OCI-LY7 (cell line): ENCODE measurements at regions not wholly inside any gene's neighbourhood (a gene's known extent, or its start where the extent isn't known, plus 50 kb on each side); places are given as distances from the start of the nearest gene placed in this dataset.

Experiments
- BruUV-seq: library from RNA; stranded (reverse); fragments of 400-500 nt; replicated peaks from 2 replicates; lab custom pipeline; 2021; lab: Mats Ljungman, UMichigan
- CTCF ChIA-PET: fragments of 300-600 bp; sonication (Branson Sonifier 250); formaldehyde crosslinking; loops from one replicate; lab custom pipeline; 2022; ENCODE audit warnings: antibody characterized with exemption; ENCODE audit not compliant: unreplicated experiment; lab: Charles Lee
- POLR2A ChIA-PET: fragments of 300-600 bp; sonication (Branson Sonifier 250); formaldehyde crosslinking; loops from one replicate; lab custom pipeline; 2022; ENCODE audit warnings: antibody characterized with exemption; lab: Charles Lee
- DNase-seq: peaks from one replicate; pipeline ENCODE4 v3.0.0-alpha.2; 2015; ENCODE audit warnings: low spot score
- H2AFZ ChIP-seq: fragments of 200-600 bp; sonication (generic), shearing (Covaris generic); 2 replicates; pipeline ENCODE4 v1.6.1; 2014; ENCODE audit warnings: mild to moderate bottlenecking, antibody characterized with exemption, low read length, moderate library complexity
- H3K27ac ChIP-seq: fragments of 200-600 bp; sonication (generic); 2 replicates; pipeline ENCODE4 v1.5.1; 2014; ENCODE audit warnings: mixed run types, low read depth, mild to moderate bottlenecking, moderate library complexity, low read length, inconsistent platforms; ENCODE audit not compliant: poor library complexity, severe bottlenecking
- H3K36me3 ChIP-seq: fragments of 200-600 bp; sonication (generic); 2 replicates; pipeline ENCODE4 v1.6.1; 2014; ENCODE audit warnings: mild to moderate bottlenecking, antibody characterized with exemption, low read length, moderate library complexity, mixed read lengths; ENCODE audit not compliant: insufficient read depth
- H3K4me1 ChIP-seq: fragments of 200-600 bp; sonication (generic); 2 replicates; pipeline ENCODE4 v1.5.1; 2014; ENCODE audit warnings: mild to moderate bottlenecking, low read length; ENCODE audit not compliant: insufficient read depth, poor library complexity, severe bottlenecking
- H3K4me2 ChIP-seq: fragments of 200-600 bp; sonication (generic); 2 replicates; pipeline ENCODE4 v1.6.1; 2014; ENCODE audit warnings: mild to moderate bottlenecking, low read length
- H3K4me3 ChIP-seq: fragments of 200-600 bp; sonication (generic); 2 replicates; pipeline ENCODE4 v1.5.1; 2014; ENCODE audit warnings: mild to moderate bottlenecking, low read depth, low read length; ENCODE audit not compliant: poor library complexity, severe bottlenecking
- H3K79me2 ChIP-seq: fragments of 200-600 bp; sonication (generic); 2 replicates; pipeline ENCODE4 v1.6.1; 2016; ENCODE audit warnings: low read depth, mild to moderate bottlenecking, low read length, moderate library complexity, mixed read lengths; ENCODE audit not compliant: insufficient read depth
- H3K9me2 ChIP-seq: fragments of 200-600 bp; sonication (generic); 2 replicates; pipeline ENCODE4 v1.6.1; 2016; ENCODE audit warnings: mild to moderate bottlenecking, low read length, mixed read lengths; ENCODE audit not compliant: insufficient read depth
- H3K9me3 ChIP-seq: fragments of 200-600 bp; sonication (generic); 2 replicates; pipeline ENCODE4 v1.6.1; 2014; ENCODE audit warnings: mild to moderate bottlenecking, mixed run types, low read length, mixed read lengths
- H4K20me1 ChIP-seq: fragments of 200-600 bp; sonication (generic); 2 replicates; pipeline ENCODE4 v1.6.1; 2014; ENCODE audit warnings: mild to moderate bottlenecking, antibody characterized with exemption, low read length, moderate library complexity, mixed read lengths; ENCODE audit not compliant: insufficient read depth
- CTCF ChIP-seq: fragments of 200-600 bp; sonication (generic); conservative IDR thresholded peaks from 2 replicates; pipeline ENCODE4 v1.5.1; 2014; ENCODE audit warnings: mild to moderate bottlenecking, antibody characterized with exemption, low read length, moderate library complexity, mixed read lengths
- EZH2phosphoT487 ChIP-seq: fragments of 200-600 bp; sonication (generic); IDR thresholded peaks from 2 replicates; pipeline ENCODE4 v1.6.1; 2018; ENCODE audit warnings: low read depth, borderline replicate concordance, mild to moderate bottlenecking, mixed run types, antibody characterized with exemption, low read length, moderate library complexity, mixed read lengths
- intact Hi-C: fragments of 100-400 bp; cut with micrococcal nuclease; formaldehyde crosslinking; loops from one replicate; pipeline ENCODE4 v1.10.0; 2022; ENCODE audit not compliant: unreplicated experiment

- Histone ChIP-seq H3K4me2 (no peak overlapping the region), H3K4me1 (no peaks in the 10 kb centered on the region), H3K9me3 (no peaks in the 10 kb centered on the region), H3K27ac (no peak overlapping the region), H3K79me2 (no peaks in the 10 kb centered on the region), H3K36me3 (no peaks in the 10 kb centered on the region), H2AFZ (no peak overlapping the region), H3K9me2 (no peaks in the 10 kb centered on the region), H3K4me3 (no peak overlapping the region), H4K20me1 (no peaks in the 10 kb centered on the region)
- no peak for TF ChIP-seq EZH2phosphoT487
- ChIA-PET CTCF (no interaction called here), POLR2A (no interaction called here)
- intact Hi-C loops = no loop called here
- no TSS peak for BruUV-seq
- DNase-seq = no peak
Observed at GRCh38 chr22:48895831-48896765, 931.6 kb downstream of the BRD1 start.

- H3K9me3 ChIP-seq = no peaks in the 10 kb centered on the region
- DNase-seq = no peak
- no peaks in the 10 kb centered on the region for H3K9me2 ChIP-seq
- ChIA-PET POLR2A (no interaction called here), CTCF (no interaction called here)
- TF ChIP-seq CTCF = no peak
- H3K79me2 ChIP-seq = no peaks in the 10 kb centered on the region
- no peaks in the 10 kb centered on the region for H4K20me1 ChIP-seq
- no TSS peak for BruUV-seq
- no peak overlapping the region for H3K27ac ChIP-seq
- H3K4me2 ChIP-seq = no peak overlapping the region
- intact Hi-C loops = no loop called here
- H3K36me3 ChIP-seq = no peaks in the 10 kb centered on the region
- no peaks in the 10 kb centered on the region for H3K4me1 ChIP-seq
- H3K4me3 ChIP-seq = no peak overlapping the region
- no peak overlapping the region for H2AFZ ChIP-seq
Observed at GRCh38 chr22:48895336-48895735, 932.3 kb downstream of the BRD1 start.

- BruUV-seq = no TSS peak
- no peak for TF ChIP-seq EZH2phosphoT487
- no peak for TF ChIP-seq CTCF
- intact Hi-C loops = no loop called here
- H3K36me3 ChIP-seq = no peaks in the 10 kb centered on the region
- H3K4me2 ChIP-seq = no peak overlapping the region
- ChIA-PET POLR2A (no interaction called here), CTCF (no interaction called here)
- H3K9me2 ChIP-seq = no peaks in the 10 kb centered on the region
- no peak overlapping the region for H3K4me3 ChIP-seq
- H3K27ac ChIP-seq = no peak overlapping the region
- no peaks in the 10 kb centered on the region for H4K20me1 ChIP-seq
- H2AFZ ChIP-seq = no peak overlapping the region
- H3K4me1 ChIP-seq = no peaks in the 10 kb centered on the region
- H3K9me3 ChIP-seq = no peaks in the 10 kb centered on the region
- no peaks in the 10 kb centered on the region for H3K79me2 ChIP-seq
- no peak for DNase-seq
Observed at GRCh38 chr22:48894804-48895250, 932.8 kb downstream of the BRD1 start.
